DOHH2 (cell line): ENCODE measurements at regions not wholly inside any gene's neighbourhood (a gene's known extent, or its start where the extent isn't known, plus 50 kb on each side); places are given as distances from the start of the nearest gene placed in this dataset.

ENCODE experiments used
- EZH2phosphoT487 ChIP-seq: fragments of 200-600 bp; sonication (generic); IDR thresholded peaks from 2 replicates; pipeline ENCODE4 v1.6.1; 2017; ENCODE audit warnings: borderline replicate concordance, mild to moderate bottlenecking, antibody characterized with exemption, low read length, moderate library complexity, mixed read lengths
- TF ChIP-seq, protein P1 (sequence below): fragments of 200-600 bp; sonication (generic); IDR thresholded peaks from one replicate; pipeline ENCODE4 v1.5.1; 2014; ENCODE audit warnings: antibody characterized with exemption, mild to moderate bottlenecking, low read depth, low read length; ENCODE audit not compliant: poor library complexity, severe bottlenecking

DNA sequence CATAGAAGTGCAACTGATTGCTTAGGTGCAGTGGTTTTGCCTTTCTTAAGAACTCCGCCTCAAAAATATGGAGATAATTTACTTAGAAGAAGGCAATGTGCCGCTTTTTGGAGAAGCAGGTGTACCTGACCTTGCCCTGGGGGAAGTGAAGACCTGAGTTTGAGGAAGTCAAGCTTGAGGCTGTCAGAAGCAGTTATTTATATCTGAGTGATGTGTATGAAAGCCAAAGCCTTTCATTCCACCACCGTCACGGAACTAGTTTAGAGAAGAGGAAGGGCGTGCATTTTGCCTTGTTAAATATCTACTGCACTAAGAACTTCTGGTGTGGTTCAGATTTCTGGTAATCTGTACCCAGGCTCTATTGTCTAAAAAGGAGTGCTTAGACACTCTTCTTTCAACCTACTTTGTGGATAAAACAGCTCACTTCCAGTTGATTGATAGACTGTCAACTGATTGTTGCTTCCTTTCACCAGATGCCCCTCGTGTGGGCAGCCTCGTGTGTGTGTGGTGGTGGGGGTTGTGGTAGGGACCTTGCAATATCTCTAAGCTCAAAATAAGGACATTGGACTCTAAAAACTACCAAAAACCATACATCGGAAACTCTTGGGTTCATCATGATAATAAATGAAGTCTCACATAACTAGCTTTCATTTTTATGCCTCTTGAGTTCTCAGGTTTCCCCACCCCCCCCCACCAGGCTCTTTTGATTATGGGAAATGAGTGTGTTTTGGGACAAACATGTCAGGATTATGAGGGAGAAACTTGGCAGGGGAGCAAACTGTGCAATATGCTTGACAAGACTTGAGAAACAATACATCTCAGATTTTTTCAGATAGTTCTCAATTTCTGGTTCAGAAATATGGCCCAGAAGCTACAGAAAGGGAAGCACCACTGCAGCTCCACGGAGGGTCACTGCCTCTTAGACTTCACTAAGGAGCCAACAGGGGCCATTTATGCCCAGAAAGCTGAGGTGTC is 78.6 kb downstream of the ARF6 start:
- TF ChIP-seq, protein P1, sequence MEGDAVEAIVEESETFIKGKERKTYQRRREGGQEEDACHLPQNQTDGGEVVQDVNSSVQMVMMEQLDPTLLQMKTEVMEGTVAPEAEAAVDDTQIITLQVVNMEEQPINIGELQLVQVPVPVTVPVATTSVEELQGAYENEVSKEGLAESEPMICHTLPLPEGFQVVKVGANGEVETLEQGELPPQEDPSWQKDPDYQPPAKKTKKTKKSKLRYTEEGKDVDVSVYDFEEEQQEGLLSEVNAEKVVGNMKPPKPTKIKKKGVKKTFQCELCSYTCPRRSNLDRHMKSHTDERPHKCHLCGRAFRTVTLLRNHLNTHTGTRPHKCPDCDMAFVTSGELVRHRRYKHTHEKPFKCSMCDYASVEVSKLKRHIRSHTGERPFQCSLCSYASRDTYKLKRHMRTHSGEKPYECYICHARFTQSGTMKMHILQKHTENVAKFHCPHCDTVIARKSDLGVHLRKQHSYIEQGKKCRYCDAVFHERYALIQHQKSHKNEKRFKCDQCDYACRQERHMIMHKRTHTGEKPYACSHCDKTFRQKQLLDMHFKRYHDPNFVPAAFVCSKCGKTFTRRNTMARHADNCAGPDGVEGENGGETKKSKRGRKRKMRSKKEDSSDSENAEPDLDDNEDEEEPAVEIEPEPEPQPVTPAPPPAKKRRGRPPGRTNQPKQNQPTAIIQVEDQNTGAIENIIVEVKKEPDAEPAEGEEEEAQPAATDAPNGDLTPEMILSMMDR = no peak
- no peak for TF ChIP-seq EZH2phosphoT487
